GM18499 (cell line): ENCODE measurements at regions not wholly inside any gene's neighbourhood (a gene's known extent, or its start where the extent isn't known, plus 50 kb on each side); places are given as distances from the start of the nearest gene placed in this dataset.

Experiments
- ATAC-seq: cut with Tn5 transposase; IDR thresholded peaks from one replicate; pipeline ENCODE4 v1.9.1; 2021; ENCODE audit warnings: moderate number of reproducible peaks; ENCODE audit not compliant: insufficient read depth, unreplicated experiment

- ATAC-seq, result no peak
These were observed 1036.6 kb downstream of the TRHDE start for GRCh38 chr12:73308747-73309146.

GRCh38 chr12:73321319-73321718 lies 1049.1 kb downstream of the TRHDE start:
- ATAC-seq, result no peak

- no peak for ATAC-seq
These were observed 1049.6 kb downstream of the TRHDE start for GRCh38 chr12:73321776-73322175.

GRCh38 chr12:73330584-73331351 lies 1058.6 kb downstream of the TRHDE start:
- no peak for ATAC-seq

GRCh38 chr12:73341559-73342247 lies 1069.5 kb downstream of the TRHDE start:
- ATAC-seq, result no peak

- no peak for ATAC-seq
These were observed 1070.6 kb downstream of the TRHDE start for GRCh38 chr12:73342733-73343132.

- ATAC-seq, result no peak
These were observed 1080.7 kb downstream of the TRHDE start for GRCh38 chr12:73352826-73353225.

- ATAC-seq, result no peak
These were observed 1089.1 kb downstream of the TRHDE start for GRCh38 chr12:73361156-73361863.

GRCh38 chr12:73361864-73362230 lies 1089.7 kb downstream of the TRHDE start:
- no peak for ATAC-seq

GRCh38 chr12:73362666-73363065 lies 1090.5 kb downstream of the TRHDE start:
- ATAC-seq, result no peak

- ATAC-seq, result no peak
These were observed 1100.7 kb downstream of the TRHDE start for GRCh38 chr12:73372856-73373255.

GRCh38 chr12:73374360-73374759 lies 1102.2 kb downstream of the TRHDE start:
- no peak for ATAC-seq

- no peak for ATAC-seq
These were observed 1111.5 kb downstream of the TRHDE start for GRCh38 chr12:73383584-73384222.

GRCh38 chr12:73384592-73384991 lies 1112.4 kb downstream of the TRHDE start:
- no peak for ATAC-seq

- ATAC-seq, result no peak
These were observed 1118.1 kb downstream of the TRHDE start for GRCh38 chr12:73390261-73390660.

- no peak for ATAC-seq
These were observed 1124.6 kb upstream of the ATXN7L3B start for GRCh38 chr12:73413051-73413450.

- ATAC-seq, result no peak
These were observed 1123.7 kb upstream of the ATXN7L3B start for GRCh38 chr12:73413974-73414373.

- no peak for ATAC-seq
These were observed 1122.7 kb upstream of the ATXN7L3B start for GRCh38 chr12:73414926-73415325.

GRCh38 chr12:73418541-73418940 lies 1119.1 kb upstream of the ATXN7L3B start:
- no peak for ATAC-seq

GRCh38 chr12:73421832-73422231 lies 1115.8 kb upstream of the ATXN7L3B start:
- peak; percentile 74 for ATAC-seq

- ATAC-seq, result no peak
These were observed 1113.2 kb upstream of the ATXN7L3B start for GRCh38 chr12:73424484-73424883.
